Hepatocyte (in vitro differentiated cells): ENCODE measurements at regions not wholly inside any gene's neighbourhood (a gene's known extent, or its start where the extent isn't known, plus 50 kb on each side); places are given as distances from the start of the nearest gene placed in this dataset.

Experiments
- DNase-seq: peaks from one replicate; pipeline ENCODE4 v3.0.0-alpha.2; 2016; ENCODE audit warnings: low spot score
- H2AFZ ChIP-seq: fragments of 200-600 bp; sonication (generic); 2 replicates; pipeline ENCODE4 v1.6.0; 2016; ENCODE audit warnings: antibody characterized with exemption, mild to moderate bottlenecking
- H3K27ac ChIP-seq: fragments of 200-600 bp; sonication (generic); 2 replicates; pipeline ENCODE4 v1.5.1; 2016; ENCODE audit warnings: mild to moderate bottlenecking
- H3K27me3 ChIP-seq: fragments of 200-600 bp; sonication (generic); 2 replicates; pipeline ENCODE4 v1.6.1; 2016
- H3K36me3 ChIP-seq: fragments of 200-600 bp; sonication (generic); replicated peaks from 2 replicates; pipeline ENCODE4 v1.5.1; 2016; ENCODE audit warnings: low read depth; ENCODE audit not compliant: insufficient read depth
- H3K4me1 ChIP-seq: fragments of 200-600 bp; sonication (generic); 2 replicates; pipeline ENCODE4 v1.5.1; 2016; ENCODE audit warnings: mild to moderate bottlenecking, moderate library complexity; ENCODE audit not compliant: insufficient read depth
- H3K4me2 ChIP-seq: fragments of 200-600 bp; sonication (generic); 2 replicates; pipeline ENCODE4 v1.6.0; 2016
- H3K4me3 ChIP-seq: fragments of 200-600 bp; sonication (generic); 2 replicates; pipeline ENCODE4 v1.5.1; 2016; ENCODE audit warnings: mild to moderate bottlenecking
- H3K79me2 ChIP-seq: fragments of 200-600 bp; sonication (generic); 2 replicates; pipeline ENCODE4 v1.6.0; 2017; ENCODE audit warnings: mild to moderate bottlenecking
- H3K9me2 ChIP-seq: fragments of 200-600 bp; sonication (generic); replicated peaks from 2 replicates; pipeline ENCODE4 v1.6.0; 2017; ENCODE audit warnings: mild to moderate bottlenecking; ENCODE audit not compliant: insufficient read depth
- H3K9me3 ChIP-seq: fragments of 200-600 bp; sonication (generic); 2 replicates; pipeline ENCODE4 v1.5.1; 2016; ENCODE audit warnings: low read depth, mild to moderate bottlenecking
- H4K20me1 ChIP-seq: fragments of 200-600 bp; sonication (generic); 2 replicates; pipeline ENCODE4 v1.6.0; 2016; ENCODE audit warnings: mild to moderate bottlenecking; ENCODE audit not compliant: insufficient read depth, poor library complexity, severe bottlenecking
- CTCF ChIP-seq: fragments of 200-600 bp; sonication (generic); IDR thresholded peaks from 2 replicates; pipeline ENCODE4 v1.5.1; 2016; ENCODE audit warnings: antibody characterized with exemption, mild to moderate bottlenecking; ENCODE audit not compliant: poor library complexity
- EZH2 ChIP-seq: fragments of 200-600 bp; sonication (generic); IDR thresholded peaks from 2 replicates; pipeline ENCODE4 v1.6.1; 2016; ENCODE audit warnings: antibody characterized with exemption, mild to moderate bottlenecking, borderline replicate concordance
- EZH2phosphoT487 ChIP-seq: fragments of 200-600 bp; sonication (generic); IDR thresholded peaks from one replicate; pipeline ENCODE4 v1.6.1; 2018; ENCODE audit warnings: antibody characterized with exemption, mild to moderate bottlenecking, low read depth, moderate library complexity; ENCODE audit not compliant: unreplicated experiment, severe bottlenecking
- WGBS: methylation state at CpG from one replicate; pipeline ENCODE4 v1.1.6; 2016; ENCODE audit warnings: low lambda C conversion rate; ENCODE audit errors: missing lambda C conversion rate; 5-methylcytosine and 5-hydroxymethylcytosine counted together

DNA sequence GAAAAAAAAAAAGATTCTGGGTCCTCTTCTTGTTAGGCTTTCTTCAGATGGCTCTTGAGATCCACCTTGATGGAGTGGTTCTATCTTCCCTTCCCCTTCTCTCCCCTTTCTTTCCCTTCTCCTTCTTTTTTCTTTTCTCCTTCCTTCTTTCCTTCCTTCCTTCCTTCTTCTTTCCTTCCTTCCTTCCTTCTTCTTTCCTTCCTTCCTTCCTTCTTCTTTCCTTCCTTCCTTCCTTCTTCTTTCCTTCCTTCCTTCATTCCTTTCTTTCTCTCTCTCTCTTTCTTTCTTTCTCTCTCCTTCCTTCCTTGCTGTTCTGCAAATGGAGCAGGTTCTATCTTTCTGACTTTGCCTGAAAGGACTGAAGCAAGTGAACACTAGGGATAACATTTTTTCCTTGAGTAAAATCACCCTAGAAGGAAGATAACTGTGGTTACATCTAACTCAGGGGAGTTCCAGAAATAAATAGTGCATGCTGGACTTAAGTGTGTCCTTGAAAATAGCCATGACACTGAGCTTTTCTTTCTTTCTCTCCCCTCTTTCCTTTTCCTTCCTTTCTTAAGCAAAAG lies 68.8 kb upstream of the SEC14L1 start:
- Histone ChIP-seq H3K4me3 (no peak overlapping the region), H3K4me1 (no peaks in the 10 kb centered on the region), H3K4me2 (no peak overlapping the region), H3K79me2 (no peaks in the 10 kb centered on the region), H3K9me3 (no peaks in the 10 kb centered on the region), H3K9me2 (no peaks in the 10 kb centered on the region), H3K36me3 (no peaks in the 10 kb centered on the region), H3K27ac (no peak overlapping the region), H4K20me1 (no peaks in the 10 kb centered on the region), H3K27me3 (peaks cover 10% of the 10 kb centered on the region), H2AFZ (no peak overlapping the region)
- TF ChIP-seq CTCF (no peak), EZH2phosphoT487 (no peak), EZH2 (no peak)
- DNase-seq, result no peak

DNA sequence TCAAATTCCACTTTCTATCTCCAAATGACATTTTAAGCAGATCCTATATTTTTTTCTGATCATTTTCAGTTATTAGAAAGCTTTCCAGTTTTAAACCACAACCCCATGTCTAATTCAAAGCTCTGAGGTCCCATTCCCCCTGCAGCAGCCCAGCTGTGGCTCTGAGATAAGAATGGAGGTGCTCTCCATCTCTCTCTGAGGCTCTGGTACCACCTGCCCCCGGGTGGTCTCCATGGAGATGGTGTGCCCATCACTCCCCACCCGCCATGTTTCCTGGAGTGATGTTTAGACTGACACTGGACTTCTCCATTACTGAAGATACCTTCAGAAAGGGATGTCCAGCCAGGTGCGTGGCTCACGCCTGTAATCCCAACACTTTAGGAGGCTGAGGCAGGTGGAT lies 68.1 kb upstream of the SEC14L1 start:
- Histone ChIP-seq H3K27me3 (peaks cover 10% of the 10 kb centered on the region), H2AFZ (no peak overlapping the region), H3K27ac (no peak overlapping the region), H3K4me2 (no peak overlapping the region), H3K79me2 (no peaks in the 10 kb centered on the region), H4K20me1 (no peaks in the 10 kb centered on the region), H3K36me3 (no peaks in the 10 kb centered on the region), H3K4me1 (no peaks in the 10 kb centered on the region), H3K9me3 (no peaks in the 10 kb centered on the region), H3K9me2 (no peaks in the 10 kb centered on the region), H3K4me3 (no peak overlapping the region)
- DNase-seq, result no peak
- WGBS, result 68% methylated on average over 4 of the region's 4 CpGs
- TF ChIP-seq EZH2 (no peak), EZH2phosphoT487 (no peak), CTCF (no peak)

DNA sequence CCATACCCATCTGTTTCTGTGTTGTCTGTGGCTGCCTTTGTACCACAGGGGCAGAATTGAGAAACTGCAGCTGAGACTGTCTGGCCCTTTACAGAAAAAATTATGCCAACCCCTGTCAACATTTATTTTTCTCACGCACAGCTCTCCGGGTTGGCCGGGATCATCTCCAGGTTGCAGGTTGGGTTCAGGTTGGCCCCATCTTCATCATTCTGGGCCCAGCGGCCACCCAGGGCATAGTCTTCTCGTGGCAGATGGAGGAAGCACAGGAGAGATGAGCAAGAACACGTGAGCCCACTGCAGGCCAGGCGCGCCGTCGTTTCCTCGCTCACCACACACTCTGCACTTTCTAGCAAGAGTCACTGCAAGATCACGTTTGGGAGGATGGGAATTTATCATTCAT lies 66.1 kb upstream of the SEC14L1 start:
- Histone ChIP-seq H4K20me1 (no peaks in the 10 kb centered on the region), H3K36me3 (no peaks in the 10 kb centered on the region), H3K79me2 (no peaks in the 10 kb centered on the region), H3K9me2 (no peaks in the 10 kb centered on the region), H3K4me1 (no peaks in the 10 kb centered on the region), H3K9me3 (no peaks in the 10 kb centered on the region), H3K27ac (no peak overlapping the region), H3K27me3 (peaks cover 10% of the 10 kb centered on the region), H2AFZ (no peak overlapping the region), H3K4me2 (no peak overlapping the region), H3K4me3 (no peak overlapping the region)
- WGBS, result 87% methylated on average over 12 of the region's 12 CpGs
- no peak for DNase-seq
- TF ChIP-seq EZH2phosphoT487 (no peak), CTCF (no peak), EZH2 (no peak)
